Keratinocyte (primary cell): ENCODE measurements at regions not wholly inside any gene's neighbourhood (a gene's known extent, or its start where the extent isn't known, plus 50 kb on each side); places are given as distances from the start of the nearest gene placed in this dataset.

Experiments
- DNase-seq: peaks from one replicate; pipeline ENCODE4 v3.0.0-alpha.2; 2011; ENCODE audit warnings: low read depth, missing footprints, low spot score
- FAIRE-seq: peaks from 2 replicates; lab custom pipeline; 2011; peaks lifted over from hg19 to GRCh38; lab: Jason Lieb, UNC
- H2AFZ ChIP-seq: 2 replicates; pipeline ENCODE4 v1.6.0; 2012; ENCODE audit warnings: low read length, control low read depth, inconsistent platforms; ENCODE audit not compliant: control insufficient read depth
- H3K27ac ChIP-seq: 2 replicates; pipeline ENCODE4 v1.5.1; 2011; ENCODE audit warnings: low read length; ENCODE audit not compliant: control insufficient read depth, insufficient read depth
- H3K27me3 ChIP-seq: 3 replicates; pipeline ENCODE4 v1.6.0; 2011; ENCODE audit warnings: low read length; ENCODE audit not compliant: control insufficient read depth, insufficient read depth; ENCODE audit errors: extremely low read depth
- H3K36me3 ChIP-seq, 2 experiments: 2 replicates in 1 of 2; 3 replicates in 1 of 2; pipeline ENCODE4 v1.5.1; 2011; ENCODE audit warnings: low read length in 2 of 2, mild to moderate bottlenecking in 1 of 2; ENCODE audit not compliant: control insufficient read depth in 2 of 2, insufficient read depth in 2 of 2; ENCODE audit errors: extremely low read depth in 1 of 2
- H3K4me1 ChIP-seq: 3 replicates; pipeline ENCODE4 v1.5.1; 2011; ENCODE audit warnings: low read length; ENCODE audit not compliant: control insufficient read depth, insufficient read depth; ENCODE audit errors: extremely low read depth
- H3K4me2 ChIP-seq: 3 replicates; pipeline ENCODE4 v1.6.0; 2011; ENCODE audit warnings: low read depth, low read length; ENCODE audit not compliant: control insufficient read depth, insufficient read depth; ENCODE audit errors: extremely low read depth
- H3K4me3 ChIP-seq, 3 experiments: fragments of 200-600 bp in 1 of 3; sonication (generic) in 1 of 3; 2 replicates in 2 of 3; 3 replicates in 1 of 3; pipeline ENCODE4 v1.5.1; 2011 to 2016; ENCODE audit warnings: low read length in 3 of 3, mild to moderate bottlenecking in 3 of 3, control low read depth in 2 of 3, inconsistent platforms in 1 of 3, low read depth in 1 of 3, mixed read lengths in 1 of 3, mixed run types in 1 of 3, moderate library complexity in 1 of 3; ENCODE audit not compliant: control insufficient read depth in 2 of 3, insufficient read depth in 2 of 3; ENCODE audit errors: extremely low read depth in 1 of 3
- H3K79me2 ChIP-seq: 2 replicates; pipeline ENCODE4 v1.6.0; 2012; ENCODE audit warnings: low read length; ENCODE audit not compliant: control insufficient read depth, insufficient read depth
- H3K9ac ChIP-seq: 3 replicates; pipeline ENCODE4 v1.6.0; 2011; ENCODE audit warnings: low read length; ENCODE audit not compliant: control insufficient read depth, insufficient read depth; ENCODE audit errors: extremely low read depth
- H3K9me1 ChIP-seq: 3 replicates; pipeline ENCODE4 v1.6.0; 2011; ENCODE audit warnings: low read length; ENCODE audit not compliant: control insufficient read depth, insufficient read depth; ENCODE audit errors: extremely low read depth
- H3K9me3 ChIP-seq: 2 replicates; pipeline ENCODE4 v1.5.1; 2012; ENCODE audit warnings: low read depth, low read length; ENCODE audit not compliant: control insufficient read depth
- H4K20me1 ChIP-seq: 3 replicates; pipeline ENCODE4 v1.6.0; 2011; ENCODE audit warnings: low read length; ENCODE audit not compliant: control insufficient read depth, insufficient read depth; ENCODE audit errors: extremely low read depth
- EZH2 ChIP-seq: IDR thresholded peaks from one replicate; pipeline ENCODE4 v1.6.1; 2012; ENCODE audit warnings: inconsistent platforms, mild to moderate bottlenecking, low read length, moderate library complexity
- dilution Hi-C: fragments of 300-500 bp; cut with MboI; formaldehyde crosslinking; loops from one replicate; pipeline ENCODE4 v1.7.0; 2020; ENCODE audit warnings: low sequenced_read_pairs; ENCODE audit not compliant: extremely low pct_ligation_motif_present
- TF ChIP-seq, protein P1 (sequence below), 3 experiments: IDR thresholded peaks in 1 of 3; conservative IDR thresholded peaks in 1 of 3; optimal IDR thresholded peaks in 1 of 3; 2 replicates in 2 of 3; 3 replicates in 1 of 3; pipeline versions ENCODE3 to v1.5.1; 2011; ENCODE audit warnings: low read length in 3 of 3, mild to moderate bottlenecking in 3 of 3, moderate library complexity in 2 of 3, control low read depth in 1 of 3, inconsistent platforms in 1 of 3; ENCODE audit not compliant: insufficient read depth in 2 of 3; ENCODE audit errors: extremely low read depth in 1 of 3

DNA sequence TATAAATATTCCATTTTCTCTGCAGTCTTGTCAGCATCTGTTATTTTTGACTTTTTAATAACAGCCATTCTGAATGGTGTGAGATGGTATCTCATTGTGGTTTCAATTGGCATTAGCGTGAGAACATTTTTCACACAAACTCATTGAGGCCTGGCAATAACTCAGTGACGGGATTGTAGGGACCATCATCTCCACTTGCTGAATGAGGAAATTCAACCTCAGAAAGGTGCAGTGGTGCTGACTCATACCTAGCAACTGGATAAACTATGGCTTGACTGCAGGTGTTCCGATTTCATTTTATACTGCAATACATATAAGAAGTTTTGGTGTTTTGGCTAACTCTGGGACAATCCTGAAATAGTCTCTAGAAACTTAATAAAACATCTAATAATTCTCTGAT, 88.3 kb upstream of the DDIT4L start:
- no peak overlapping the region for H3K4me2 ChIP-seq
- H2AFZ ChIP-seq: no peak overlapping the region
- H3K4me3 ChIP-seq: no peak overlapping the region
- no peaks in the 10 kb centered on the region for H3K36me3 ChIP-seq
- no peaks in the 10 kb centered on the region for H3K9me3 ChIP-seq
- no peak for DNase-seq
- dilution Hi-C loops: no loop called here
- no peak overlapping the region for H3K27ac ChIP-seq
- no peaks in the 10 kb centered on the region for H4K20me1 ChIP-seq
- no peak for FAIRE-seq
- no peaks in the 10 kb centered on the region for H3K9me1 ChIP-seq
- no peaks in the 10 kb centered on the region for H3K4me1 ChIP-seq
- H3K27me3 ChIP-seq: no peaks in the 10 kb centered on the region
- no peak for TF ChIP-seq EZH2
- TF ChIP-seq, protein P1, sequence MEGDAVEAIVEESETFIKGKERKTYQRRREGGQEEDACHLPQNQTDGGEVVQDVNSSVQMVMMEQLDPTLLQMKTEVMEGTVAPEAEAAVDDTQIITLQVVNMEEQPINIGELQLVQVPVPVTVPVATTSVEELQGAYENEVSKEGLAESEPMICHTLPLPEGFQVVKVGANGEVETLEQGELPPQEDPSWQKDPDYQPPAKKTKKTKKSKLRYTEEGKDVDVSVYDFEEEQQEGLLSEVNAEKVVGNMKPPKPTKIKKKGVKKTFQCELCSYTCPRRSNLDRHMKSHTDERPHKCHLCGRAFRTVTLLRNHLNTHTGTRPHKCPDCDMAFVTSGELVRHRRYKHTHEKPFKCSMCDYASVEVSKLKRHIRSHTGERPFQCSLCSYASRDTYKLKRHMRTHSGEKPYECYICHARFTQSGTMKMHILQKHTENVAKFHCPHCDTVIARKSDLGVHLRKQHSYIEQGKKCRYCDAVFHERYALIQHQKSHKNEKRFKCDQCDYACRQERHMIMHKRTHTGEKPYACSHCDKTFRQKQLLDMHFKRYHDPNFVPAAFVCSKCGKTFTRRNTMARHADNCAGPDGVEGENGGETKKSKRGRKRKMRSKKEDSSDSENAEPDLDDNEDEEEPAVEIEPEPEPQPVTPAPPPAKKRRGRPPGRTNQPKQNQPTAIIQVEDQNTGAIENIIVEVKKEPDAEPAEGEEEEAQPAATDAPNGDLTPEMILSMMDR (optimal IDR thresholded peaks at IDR 0.05 in 1 of 3, IDR thresholded peaks at IDR 0.05 in 1 of 3, conservative IDR thresholded peaks at IDR 0.05 in 1 of 3; ENCODE audit: extremely low read depth in 1 of 3, insufficient read depth in 2 of 3, low read length in 3 of 3): no peak
- no peaks in the 10 kb centered on the region for H3K79me2 ChIP-seq
- no peak overlapping the region for H3K9ac ChIP-seq

DNA sequence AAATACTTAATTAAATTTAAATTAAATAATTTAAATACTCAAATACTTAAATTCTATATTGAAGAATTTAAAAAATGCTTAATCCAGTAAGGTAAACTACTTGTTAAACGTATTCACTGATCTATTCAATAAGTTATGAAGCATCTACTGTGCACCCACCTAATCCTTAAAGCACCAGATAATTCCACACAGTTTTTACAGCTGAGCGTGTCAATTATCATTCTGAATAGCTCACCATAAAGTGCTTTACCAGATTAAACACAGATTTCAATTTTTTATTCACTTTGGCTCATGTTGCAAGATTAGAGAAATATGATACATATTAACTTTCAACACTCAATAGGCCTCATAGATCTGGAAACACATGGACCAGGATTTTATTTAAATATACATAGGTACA, 79.2 kb upstream of the DDIT4L start:
- dilution Hi-C loops: no loop called here
- no peak for TF ChIP-seq EZH2
- FAIRE-seq: no peak
- Histone ChIP-seq H3K27ac (no peak overlapping the region), H3K4me1 (no peaks in the 10 kb centered on the region), H3K27me3 (no peaks in the 10 kb centered on the region), H2AFZ (no peak overlapping the region), H3K9me1 (no peaks in the 10 kb centered on the region), H3K4me2 (no peak overlapping the region), H4K20me1 (no peaks in the 10 kb centered on the region), H3K36me3 (no peaks in the 10 kb centered on the region), H3K9me3 (no peaks in the 10 kb centered on the region), H3K79me2 (no peaks in the 10 kb centered on the region), H3K9ac (no peak overlapping the region), H3K4me3 (no peak overlapping the region)
- no peak for DNase-seq

DNA sequence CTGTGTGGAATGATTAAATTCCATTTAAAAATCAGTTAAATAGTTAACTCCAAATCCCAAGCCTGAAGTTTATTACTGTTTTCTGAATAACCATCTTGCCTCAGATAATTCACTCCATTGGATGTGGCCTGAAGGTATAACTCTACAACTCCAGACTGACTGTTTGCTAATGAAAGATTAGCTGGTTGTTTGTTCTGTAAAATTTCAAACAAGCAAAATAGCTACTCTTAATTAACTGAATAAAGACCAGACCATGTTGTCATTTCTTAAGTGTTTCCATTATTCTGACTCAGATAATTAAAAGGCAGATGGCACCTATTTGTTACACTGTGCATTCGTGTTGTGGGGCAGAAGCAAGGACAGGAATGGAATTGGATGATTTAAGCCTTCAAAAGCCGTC, 78.5 kb upstream of the DDIT4L start:
- Histone ChIP-seq H3K9ac (no peak overlapping the region), H3K36me3 (no peaks in the 10 kb centered on the region), H3K4me3 (no peak overlapping the region), H3K9me1 (no peaks in the 10 kb centered on the region), H2AFZ (no peak overlapping the region), H4K20me1 (no peaks in the 10 kb centered on the region), H3K4me1 (no peaks in the 10 kb centered on the region), H3K27me3 (no peaks in the 10 kb centered on the region), H3K4me2 (no peak overlapping the region), H3K27ac (no peak overlapping the region), H3K9me3 (no peaks in the 10 kb centered on the region), H3K79me2 (no peaks in the 10 kb centered on the region)
- DNase-seq (no peak), FAIRE-seq (no peak)
- TF ChIP-seq, protein P1 (optimal IDR thresholded peaks at IDR 0.05 in 1 of 3, IDR thresholded peaks at IDR 0.05 in 1 of 3, conservative IDR thresholded peaks at IDR 0.05 in 1 of 3; ENCODE audit: extremely low read depth in 1 of 3, insufficient read depth in 2 of 3, low read length in 3 of 3): no peak
- TF ChIP-seq EZH2: no peak
- dilution Hi-C loops: no loop called here
